ENCODE measurements at regions not wholly inside any gene's neighbourhood (a gene's known extent, or its start where the extent isn't known, plus 50 kb on each side); places are given as distances from the start of the nearest gene placed in this dataset.

- H3K4me3 ChIP-seq (ENCODE audit: low read depth, low read length), result no peak overlapping the region
- no peak for DNase-seq (ENCODE audit: low read depth)
- no peak for TF ChIP-seq CTCF (conservative IDR thresholded peaks at IDR 0.05; ENCODE audit: low read depth, low read length)
Measured at GRCh38 chr3:182050932-182051331, 339.2 kb downstream of the SOX2 start.

GRCh38 chr3:182052332-182052731, 340.6 kb downstream of the SOX2 start:
- TF ChIP-seq CTCF (conservative IDR thresholded peaks at IDR 0.05; ENCODE audit: low read depth, low read length), result no peak
- H3K4me3 ChIP-seq (ENCODE audit: low read depth, low read length), result no peak overlapping the region
- no peak for DNase-seq (ENCODE audit: low read depth)

GRCh38 chr3:182052757-182053156, 341.0 kb downstream of the SOX2 start:
- no peak overlapping the region for H3K4me3 ChIP-seq (ENCODE audit: low read depth, low read length)
- no peak for DNase-seq (ENCODE audit: low read depth)
- no peak for TF ChIP-seq CTCF (conservative IDR thresholded peaks at IDR 0.05; ENCODE audit: low read depth, low read length)

GRCh38 chr3:182058488-182058887, 346.8 kb downstream of the SOX2 start:
- DNase-seq (ENCODE audit: low read depth), result no peak
- H3K4me3 ChIP-seq (ENCODE audit: low read depth, low read length), result no peak overlapping the region
- TF ChIP-seq CTCF (conservative IDR thresholded peaks at IDR 0.05; ENCODE audit: low read depth, low read length), result no peak

- no peak overlapping the region for H3K4me3 ChIP-seq (ENCODE audit: low read depth, low read length)
- TF ChIP-seq CTCF (conservative IDR thresholded peaks at IDR 0.05; ENCODE audit: low read depth, low read length), result no peak
- DNase-seq (ENCODE audit: low read depth), result no peak
Measured at GRCh38 chr3:182063742-182064141, 352.0 kb downstream of the SOX2 start.

- TF ChIP-seq CTCF (conservative IDR thresholded peaks at IDR 0.05; ENCODE audit: low read depth, low read length), result no peak
- no peak overlapping the region for H3K4me3 ChIP-seq (ENCODE audit: low read depth, low read length)
- no peak for DNase-seq (ENCODE audit: low read depth)
Measured at GRCh38 chr3:182067423-182067822, 355.7 kb downstream of the SOX2 start.

GRCh38 chr3:182078316-182078715, 366.6 kb downstream of the SOX2 start:
- no peak overlapping the region for H3K4me3 ChIP-seq (ENCODE audit: low read depth, low read length)
- TF ChIP-seq CTCF (conservative IDR thresholded peaks at IDR 0.05; ENCODE audit: low read depth, low read length), result no peak
- peak; percentile 29 for DNase-seq (ENCODE audit: low read depth)
